Kidney epithelial cell (primary cell): ENCODE measurements at regions not wholly inside any gene's neighbourhood (a gene's known extent, or its start where the extent isn't known, plus 50 kb on each side); places are given as distances from the start of the nearest gene placed in this dataset.

Experiments used
- DNase-seq: peaks from one replicate; pipeline ENCODE4 v3.0.0-alpha.2; 2010; ENCODE audit warnings: low read depth
- H3K27me3 ChIP-seq: 2 replicates; pipeline ENCODE4 v1.6.0; 2011; ENCODE audit warnings: low read length; ENCODE audit not compliant: control insufficient read depth, insufficient read depth
- H3K36me3 ChIP-seq: 2 replicates; pipeline ENCODE4 v1.5.1; 2011; ENCODE audit warnings: low read length; ENCODE audit not compliant: control insufficient read depth, insufficient read depth
- H3K4me3 ChIP-seq: 2 replicates; pipeline ENCODE4 v1.5.1; 2011; ENCODE audit warnings: low read depth, mild to moderate bottlenecking, control low read depth, low read length
- CTCF ChIP-seq: IDR thresholded peaks from 2 replicates; pipeline ENCODE4 v1.5.1; 2011; ENCODE audit warnings: mild to moderate bottlenecking, moderate library complexity, low read length, control low read depth, inconsistent platforms; ENCODE audit not compliant: insufficient read depth, poor library complexity, severe bottlenecking

GRCh38 chr7:127530148-127530547, 55.2 kb downstream of the GCC1 start:
- Histone ChIP-seq H3K36me3 (no peaks in the 10 kb centered on the region), H3K4me3 (no peak overlapping the region), H3K27me3 (peaks cover 5% of the 10 kb centered on the region)
- no peak for DNase-seq
- no peak for TF ChIP-seq CTCF

- Histone ChIP-seq H3K36me3 (no peaks in the 10 kb centered on the region), H3K4me3 (no peak overlapping the region), H3K27me3 (peaks cover 2% of the 10 kb centered on the region)
- no peak for TF ChIP-seq CTCF
- DNase-seq, result no peak
Measured at GRCh38 chr7:127527561-127527960, 57.8 kb downstream of the GCC1 start.

GRCh38 chr7:127525866-127526480, 59.4 kb downstream of the GCC1 start:
- H3K4me3 ChIP-seq, result no peak overlapping the region
- H3K27me3 ChIP-seq, result peaks cover 2% of the 10 kb centered on the region
- TF ChIP-seq CTCF, result no peak
- no peak for DNase-seq
- no peaks in the 10 kb centered on the region for H3K36me3 ChIP-seq

GRCh38 chr7:127516320-127516719, 69.1 kb downstream of the GCC1 start:
- TF ChIP-seq CTCF, result no peak
- Histone ChIP-seq H3K4me3 (no peak overlapping the region), H3K27me3 (no peaks in the 10 kb centered on the region), H3K36me3 (no peaks in the 10 kb centered on the region)
- no peak for DNase-seq

- Histone ChIP-seq H3K36me3 (no peaks in the 10 kb centered on the region), H3K4me3 (no peak overlapping the region), H3K27me3 (no peaks in the 10 kb centered on the region)
- TF ChIP-seq CTCF, result peak; percentile 24
- DNase-seq, result no peak
Measured at GRCh38 chr7:127514499-127514898, 70.9 kb downstream of the GCC1 start.

- no peak for TF ChIP-seq CTCF
- Histone ChIP-seq H3K36me3 (no peaks in the 10 kb centered on the region), H3K4me3 (no peak overlapping the region), H3K27me3 (no peaks in the 10 kb centered on the region)
- no peak for DNase-seq
Measured at GRCh38 chr7:127513311-127513710, 72.1 kb downstream of the GCC1 start.
